HG03571 (cell line): ENCODE measurements at regions not wholly inside any gene's neighbourhood (a gene's known extent, or its start where the extent isn't known, plus 50 kb on each side); places are given as distances from the start of the nearest gene placed in this dataset.
"Not testable (repeated sequence)": the region's sequence is repeated elsewhere in the genome, so short reads cannot be mapped to it uniquely, and the experiment has no call there.

Source experiments
- ATAC-seq: cut with Tn5 transposase; IDR thresholded peaks from one replicate; pipeline ENCODE4 v1.9.1; 2021; ENCODE audit not compliant: unreplicated experiment

GRCh38 chr5:117203584-117203983, 629.0 kb upstream of the SEMA6A start:
- no peak for ATAC-seq

- no peak for ATAC-seq
Observed at GRCh38 chr5:117201001-117201400, 626.4 kb upstream of the SEMA6A start.

GRCh38 chr5:117195076-117195475, 620.5 kb upstream of the SEMA6A start:
- ATAC-seq = no peak

GRCh38 chr5:117191251-117191650, 616.6 kb upstream of the SEMA6A start:
- no peak for ATAC-seq

GRCh38 chr5:117189784-117190183, 615.2 kb upstream of the SEMA6A start:
- ATAC-seq = no peak

- no peak for ATAC-seq
Observed at GRCh38 chr5:117188211-117188610, 613.6 kb upstream of the SEMA6A start.

GRCh38 chr5:117186751-117187150, 612.1 kb upstream of the SEMA6A start:
- no peak for ATAC-seq

GRCh38 chr5:117183326-117183725, 608.7 kb upstream of the SEMA6A start:
- ATAC-seq = no peak

- ATAC-seq = no peak
Observed at GRCh38 chr5:117182104-117182503, 607.5 kb upstream of the SEMA6A start.

GRCh38 chr5:117177302-117177701, 602.7 kb upstream of the SEMA6A start:
- ATAC-seq = no peak

- ATAC-seq = no peak
Observed at GRCh38 chr5:117165068-117165467, 590.4 kb upstream of the SEMA6A start.

- no peak for ATAC-seq
Observed at GRCh38 chr5:117161718-117162335, 587.2 kb upstream of the SEMA6A start.

GRCh38 chr5:117160391-117160790, 585.8 kb upstream of the SEMA6A start:
- ATAC-seq = no peak

- no peak for ATAC-seq
Observed at GRCh38 chr5:117149312-117149711, 574.7 kb upstream of the SEMA6A start.

- ATAC-seq = no peak
Observed at GRCh38 chr5:117144086-117144485, 569.5 kb upstream of the SEMA6A start.

- ATAC-seq = no peak
Observed at GRCh38 chr5:117143406-117143805, 568.8 kb upstream of the SEMA6A start.

- ATAC-seq = no peak
Observed at GRCh38 chr5:117138523-117138922, 563.9 kb upstream of the SEMA6A start.

GRCh38 chr5:117135851-117136250, 561.2 kb upstream of the SEMA6A start:
- no peak for ATAC-seq

GRCh38 chr5:117133198-117133597, 558.6 kb upstream of the SEMA6A start:
- ATAC-seq = no peak

- no peak for ATAC-seq
Observed at GRCh38 chr5:117131876-117132275, 557.3 kb upstream of the SEMA6A start.

- peak; percentile 79 for ATAC-seq
Observed at GRCh38 chr5:117131048-117131679, 556.5 kb upstream of the SEMA6A start.

GRCh38 chr5:117118499-117118898, 543.9 kb upstream of the SEMA6A start:
- no peak for ATAC-seq

- not testable (repeated sequence) for ATAC-seq
Observed at GRCh38 chr5:117117314-117117713, 542.7 kb upstream of the SEMA6A start.
